Ovary (tissue), 7 donors: ENCODE measurements at regions not wholly inside any gene's neighbourhood (a gene's known extent, or its start where the extent isn't known, plus 50 kb on each side); places are given as distances from the start of the nearest gene placed in this dataset.
A peak's percentile ranks its signal among the peaks of the same experiment; 100 is the strongest.

Source experiments
- DNase-seq, 5 donors: peaks; one replicate each; pipeline ENCODE4 v3.0.0-alpha.2; 2019 to 2020
- H3K27ac ChIP-seq, 2 donors: fragments of 200-600 bp; one replicate each; pipeline versions ENCODE4 v1.5.1 to v1.8.0; 2019 to 2022
- H3K27me3 ChIP-seq: fragments of 200-600 bp; one replicate; pipeline ENCODE4 v1.8.0; 2022
- H3K36me3 ChIP-seq: fragments of 200-600 bp; sonication (generic); one replicate; pipeline ENCODE4 v1.5.1; 2019
- H3K4me1 ChIP-seq: one replicate; pipeline ENCODE4 v1.8.1; 2013; ENCODE audit warnings: mild to moderate bottlenecking, moderate library complexity; ENCODE audit not compliant: insufficient read depth
- H3K4me3 ChIP-seq: fragments of 200-600 bp; sonication (generic); one replicate; pipeline ENCODE4 v1.5.1; 2017
- H3K9me3 ChIP-seq, 2 donors: fragments of 200-600 bp in 1 of 2; sonication (generic) in 1 of 2; one replicate each; pipeline versions ENCODE4 v1.5.1 to v1.8.1; 2013 to 2019; ENCODE audit warnings: mild to moderate bottlenecking in 1 of 2, moderate library complexity in 1 of 2
- CTCF ChIP-seq, 3 donors: fragments of 450-650 bp in 2 of 3; fragments of 200-600 bp in 1 of 3; IDR thresholded peaks; one replicate each; pipeline versions ENCODE4 v1.5.1 to v1.8.0; 2016 to 2022; ENCODE audit warnings: antibody characterized with exemption in 3 of 3, mild to moderate bottlenecking in 1 of 3
- EP300 ChIP-seq: sonication (generic); formaldehyde crosslinking; IDR thresholded peaks from one replicate; pipeline ENCODE4 v1.6.1; 2017; ENCODE audit warnings: antibody characterized with exemption
- POLR2A ChIP-seq: fragments of 450-650 bp; IDR thresholded peaks from one replicate; pipeline ENCODE4 v1.6.1; 2017; ENCODE audit warnings: antibody characterized with exemption, mild to moderate bottlenecking, moderate library complexity
- WGBS, 3 donors: extraction: QIAGEN DNeasy Blood & Tissue Kit in 1 of 3; methylation state at CpG; one replicate each; pipeline versions ENCODE4 v1.1.5 to v1.1.7; 2013 to 2017; 5-methylcytosine and 5-hydroxymethylcytosine counted together
- intact Hi-C, 4 donors: fragments of 100-400 bp; cut with DNase I; formaldehyde crosslinking; loops; one replicate each; pipeline versions ENCODE4 v1.11.0 to v1.15.1; 2022 to 2023
- donor health status: DM: no; HTN: no; CAD: no; lungs with moderate emphysema.
- donor health status: DM: no; HTN: no; CAD: no.
- donor health status: Bipolar disorder and iron deficiency.
- donor health status: DM: no; HTN: no; CAD: no.
- donor health status: DM: yes; HTN: yes; CAD: no.

GRCh38 chr1:94679332-94680038 is 137.9 kb upstream of the F3 start:
- Histone ChIP-seq H3K27ac (no peak overlapping the region), H3K36me3 (no peaks in the 10 kb centered on the region), H3K4me1 (peaks cover 3% of the 10 kb centered on the region), H3K9me3 (no peaks in the 10 kb centered on the region), H3K4me3 (no peak overlapping the region), H3K27me3 (no peaks in the 10 kb centered on the region)
- intact Hi-C loops: no loop called here
- peak in 1 of 5 donors; percentile 49 for DNase-seq
- WGBS, 3 donors: 73 to 89% (median 86%) methylated on average over 4 of the region's 4 CpGs
- TF ChIP-seq POLR2A (no peak), EP300 (no peak), CTCF (IDR thresholded peaks at IDR 0.05) (no peak)

- intact Hi-C loops: no loop called here
- H3K9me3 ChIP-seq: no peaks in the 10 kb centered on the region
- no peak for DNase-seq
- no peaks in the 10 kb centered on the region for H3K36me3 ChIP-seq
- no peak for TF ChIP-seq EP300
- no peak for TF ChIP-seq CTCF (IDR thresholded peaks at IDR 0.05)
- TF ChIP-seq POLR2A: no peak
- H3K27ac ChIP-seq: no peak overlapping the region
- 56 to 64% (median 57%) methylated on average over 11 of the region's 11 CpGs for WGBS, 3 donors
- no peak overlapping the region for H3K4me3 ChIP-seq
- no peaks in the 10 kb centered on the region for H3K27me3 ChIP-seq
- peaks cover 3% of the 10 kb centered on the region for H3K4me1 ChIP-seq
Observed at GRCh38 chr1:94678202-94678848, 136.8 kb upstream of the F3 start.

GRCh38 chr1:94677714-94678113 is 136.2 kb upstream of the F3 start:
- no peaks in the 10 kb centered on the region for H3K36me3 ChIP-seq
- H3K4me1 ChIP-seq: peaks cover 7% of the 10 kb centered on the region
- H3K27me3 ChIP-seq: no peaks in the 10 kb centered on the region
- 87 to 90% (median 89%) methylated on average over 7 of the region's 7 CpGs for WGBS, 3 donors
- no peak overlapping the region for H3K4me3 ChIP-seq
- H3K9me3 ChIP-seq: no peaks in the 10 kb centered on the region
- intact Hi-C loops: no loop called here
- TF ChIP-seq CTCF (IDR thresholded peaks at IDR 0.05) (no peak), EP300 (no peak), POLR2A (no peak)
- no peak overlapping the region for H3K27ac ChIP-seq
- no peak for DNase-seq

GRCh38 chr1:94677087-94677486 is 135.5 kb upstream of the F3 start:
- 74 to 79% (median 78%) methylated on average over 5 of the region's 5 CpGs for whole genome bisulfite sequencing, 3 donors
- H3K9me3 ChIP-seq: no peaks in the 10 kb centered on the region
- TF ChIP-seq CTCF (IDR thresholded peaks at IDR 0.05) (no peak), EP300 (no peak), POLR2A (no peak)
- DNase-seq: no peak
- H3K4me1 ChIP-seq: peaks cover 7% of the 10 kb centered on the region
- intact Hi-C loops: no loop called here
- no peak overlapping the region for H3K27ac ChIP-seq
- no peaks in the 10 kb centered on the region for H3K27me3 ChIP-seq
- no peaks in the 10 kb centered on the region for H3K36me3 ChIP-seq
- H3K4me3 ChIP-seq: no peak overlapping the region
